ENCODE measurements at regions not wholly inside any gene's neighbourhood (a gene's known extent, or its start where the extent isn't known, plus 50 kb on each side); places are given as distances from the start of the nearest gene placed in this dataset.

GRCh38 chr6:67881706-67882065, 753.4 kb upstream of the ADGRB3 start:
- in situ Hi-C loops (cut with MboI), result loop anchor here (10.0 kb wide), 1 partner anchor 343 kb away; no protein-coding TSS in a partner anchor
- ChIA-PET CTCF (ENCODE audit: low intra/inter-chr PET ratio) (no interaction called here), POLR2A (interaction anchor here (0.6 to 1.6 kb wide), 8 partner anchors 20 to 341 kb away, joined by 3 to 4 read pairs (median 3); no protein-coding TSS in a partner anchor)
- Histone ChIP-seq H3K4me1 (replicated peaks in 1 of 2; ENCODE audit: control insufficient read depth in 2 of 2, insufficient read depth in 2 of 2, low read length in 2 of 2) (peaks cover 10 to 19% of the 10 kb centered on the region in 2 experiments), H3K4me2 (ENCODE audit: insufficient read depth, low read length) (peak overlapping the region; percentile 98), H3K36me3 (ENCODE audit: control insufficient read depth, insufficient read depth, low read length) (peaks cover 59% of the 10 kb centered on the region), H3K4me3 (peak overlapping the region; percentile 93), H2AFZ (ENCODE audit: low read depth, low read length) (no peak overlapping the region), H3K79me2 (ENCODE audit: control insufficient read depth, insufficient read depth, low read length) (peaks cover 69% of the 10 kb centered on the region), H3K9ac (ENCODE audit: insufficient read depth in 1 of 2, low read depth in 2 of 2, low read length in 2 of 2) (peak overlapping the region; percentile 84 to 100; a peak in 3 of 4 replicates), H3K9me1 (ENCODE audit: control insufficient read depth, insufficient read depth, low read length) (no peaks in the 10 kb centered on the region), H3K27me3 (ENCODE audit: control insufficient read depth in 2 of 2, insufficient read depth in 2 of 2, low read length in 2 of 2) (no peaks in the 10 kb centered on the region), H3K27ac (ENCODE audit: extremely low read depth, low read depth, low read length) (peak overlapping the region; percentile 98), H4K20me1 (replicated peaks; ENCODE audit: control insufficient read depth, insufficient read depth, low read length) (peaks cover 12% of the 10 kb centered on the region), H3K9me3 (replicated peaks; ENCODE audit: control insufficient read depth, insufficient read depth, low read depth, low read length) (peaks cover 3% of the 10 kb centered on the region; the same call in 1 of the 2 replicates)
- intact Hi-C loops (cut with micrococcal nuclease), result no loop called here
- DNase-seq (ENCODE audit: extremely low read depth in 1 of 4, low spot score in 3 of 4) (peak in 1 of 4 experiments; percentile 35), FAIRE-seq (no peak), ATAC-seq (no peak)
- BruUV-seq (replicated peaks), result TSS peak; percentile 35
- WGBS (ENCODE audit: insufficient coverage, low coverage, missing lambda C conversion rate), result 10% methylated on average over 4 of the region's 4 CpGs
- TF ChIP-seq TBL1XR1 (IDR thresholded peaks at IDR 0.05; ENCODE audit: low read length in 2 of 2) (peak in 1 of 2 experiments; percentile 47; a peak in 1 of 4 replicates), THAP7 (CRISPR knock-in tag; IDR thresholded peaks at IDR 0.05) (0 out of 2 replicates have a peak, but pooled peaks have one; percentile 17), FUS (optimal IDR thresholded peaks at IDR 0.05; ENCODE audit: low read depth, low read length) (no peak), ZNF3 (CRISPR knock-in tag; IDR thresholded peaks at IDR 0.05) (0 out of 2 replicates have a peak, but pooled peaks have one; percentile 1), KDM1A (IDR thresholded peaks at IDR 0.05) (no peak), BRD4 (IDR thresholded peaks at IDR 0.05) (0 out of 2 replicates have a peak, but pooled peaks have one; percentile 6), FOSL1 (tag; conservative IDR thresholded peaks at IDR 0.05) (0 out of 2 replicates have a peak, but pooled peaks have one; percentile 3), PML (IDR thresholded peaks at IDR 0.05; ENCODE audit: low read length) (peak; percentile 13; the same call in 1 of the 2 replicates), SP1 (CRISPR knock-in tag; IDR thresholded peaks at IDR 0.05) (peak; percentile 51; the same call in 1 of the 2 replicates), HMG20B (CRISPR knock-in tag; IDR thresholded peaks at IDR 0.05) (0 out of 2 replicates have a peak, but pooled peaks have one; percentile 34), AFF1 (IDR thresholded peaks at IDR 0.05; ENCODE audit: low read depth in 1 of 2, partially characterized antibody in 2 of 2) (peak in 1 of 2 experiments; percentile 50), ZNF584 (CRISPR knock-in tag; IDR thresholded peaks at IDR 0.05; ENCODE audit: low read depth) (0 out of 2 replicates have a peak, but pooled peaks have one; percentile 32), HDAC2 (IDR thresholded peaks at IDR 0.05) (no peak; the same call in 1 of the 2 replicates), ZNF76 (CRISPR knock-in tag; IDR thresholded peaks at IDR 0.05; ENCODE audit: borderline replicate concordance) (no peak), RNF219 (CRISPR knock-in tag; IDR thresholded peaks at IDR 0.05) (0 out of 2 replicates have a peak, but pooled peaks have one; percentile 12)

Measured in K562 (cell line).